ENCODE measurements at regions not wholly inside any gene's neighbourhood (a gene's known extent, or its start where the extent isn't known, plus 50 kb on each side); places are given as distances from the start of the nearest gene placed in this dataset.
"Not testable (repeated sequence)": the region's sequence is repeated elsewhere in the genome, so short reads cannot be mapped to it uniquely, and the experiment has no call there.

DNA sequence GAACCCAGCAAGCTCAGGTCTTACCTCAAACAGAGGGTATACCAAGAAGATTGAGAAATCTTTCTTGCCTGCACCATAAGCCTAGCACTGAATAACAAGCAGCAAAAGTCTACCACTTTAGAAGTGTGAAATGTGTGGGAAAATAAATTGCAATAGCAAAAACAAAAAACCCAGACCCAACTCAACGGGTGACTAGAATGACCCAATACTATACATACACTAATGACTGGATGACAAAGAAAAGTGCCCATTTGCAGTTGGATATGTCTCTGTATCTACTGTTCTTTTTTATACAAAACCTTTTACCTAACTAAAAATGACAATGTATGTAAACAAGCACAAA is 950.6 kb downstream of the TRIB2 start:
- no peak overlapping the region for H3K4me2 ChIP-seq (ENCODE audit: insufficient read depth, low read length)
- H3K79me2 ChIP-seq (ENCODE audit: insufficient read depth, low read length) = no peaks in the 10 kb centered on the region
- H3K9me3 ChIP-seq (ENCODE audit: insufficient read depth, low read length, severe bottlenecking) = no peaks in the 10 kb centered on the region
- DNase-seq (no peak), ATAC-seq (ENCODE audit: insufficient read depth, low read depth) (no peak)
- no peaks in the 10 kb centered on the region for H4K20me1 ChIP-seq (ENCODE audit: insufficient read depth, low read length)
- H3K27me3 ChIP-seq (ENCODE audit: insufficient read depth, low read length, poor library complexity) = no peaks in the 10 kb centered on the region
- no peak overlapping the region for H3K27ac ChIP-seq (ENCODE audit: low read length)
- H2AFZ ChIP-seq (ENCODE audit: low read depth, low read length) = no peak overlapping the region
- no peaks in the 10 kb centered on the region for H3K36me3 ChIP-seq (ENCODE audit: insufficient read depth, low read length)
- no peaks in the 10 kb centered on the region for H3K4me1 ChIP-seq (ENCODE audit: insufficient read depth, low read length)
- no peak for TF ChIP-seq EZH2 (IDR thresholded peaks at IDR 0.05; ENCODE audit: borderline replicate concordance, low read depth, low read length, severe bottlenecking)
- TF ChIP-seq, protein P1, sequence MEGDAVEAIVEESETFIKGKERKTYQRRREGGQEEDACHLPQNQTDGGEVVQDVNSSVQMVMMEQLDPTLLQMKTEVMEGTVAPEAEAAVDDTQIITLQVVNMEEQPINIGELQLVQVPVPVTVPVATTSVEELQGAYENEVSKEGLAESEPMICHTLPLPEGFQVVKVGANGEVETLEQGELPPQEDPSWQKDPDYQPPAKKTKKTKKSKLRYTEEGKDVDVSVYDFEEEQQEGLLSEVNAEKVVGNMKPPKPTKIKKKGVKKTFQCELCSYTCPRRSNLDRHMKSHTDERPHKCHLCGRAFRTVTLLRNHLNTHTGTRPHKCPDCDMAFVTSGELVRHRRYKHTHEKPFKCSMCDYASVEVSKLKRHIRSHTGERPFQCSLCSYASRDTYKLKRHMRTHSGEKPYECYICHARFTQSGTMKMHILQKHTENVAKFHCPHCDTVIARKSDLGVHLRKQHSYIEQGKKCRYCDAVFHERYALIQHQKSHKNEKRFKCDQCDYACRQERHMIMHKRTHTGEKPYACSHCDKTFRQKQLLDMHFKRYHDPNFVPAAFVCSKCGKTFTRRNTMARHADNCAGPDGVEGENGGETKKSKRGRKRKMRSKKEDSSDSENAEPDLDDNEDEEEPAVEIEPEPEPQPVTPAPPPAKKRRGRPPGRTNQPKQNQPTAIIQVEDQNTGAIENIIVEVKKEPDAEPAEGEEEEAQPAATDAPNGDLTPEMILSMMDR (IDR thresholded peaks at IDR 0.05; ENCODE audit: borderline replicate concordance, extremely low read depth, low read length, poor library complexity, severe bottlenecking) = no peak
- no peak overlapping the region for H3K4me3 ChIP-seq (ENCODE audit: low read depth in 1 of 2, low read length in 2 of 2)
- H3K9ac ChIP-seq (ENCODE audit: low read depth, low read length) = no peak overlapping the region

DNA sequence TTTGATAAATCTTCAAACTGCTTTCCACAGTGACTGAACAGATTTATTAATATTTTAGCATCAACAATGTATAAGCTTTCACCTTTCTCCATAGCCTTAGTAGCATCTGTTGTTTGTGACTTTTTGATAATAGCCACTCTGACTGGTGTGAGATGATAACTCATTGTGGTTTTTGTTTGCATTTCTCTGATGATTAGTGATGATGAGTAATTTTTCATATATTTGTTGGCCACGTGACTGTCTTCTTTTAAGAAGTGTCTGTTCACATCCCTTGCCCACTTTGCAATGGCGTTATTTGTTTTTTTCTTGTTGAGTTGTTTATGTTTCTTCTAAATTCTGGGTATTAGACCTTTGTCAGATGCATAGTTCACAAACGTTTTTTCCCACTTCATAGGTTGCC is 952.9 kb downstream of the TRIB2 start:
- no peak for ATAC-seq (ENCODE audit: insufficient read depth, low read depth)
- no peak for DNase-seq
- Histone ChIP-seq H3K4me3 (ENCODE audit: low read depth in 1 of 2, low read length in 2 of 2) (no peak overlapping the region), H2AFZ (ENCODE audit: low read depth, low read length) (no peak overlapping the region), H3K9me3 (ENCODE audit: insufficient read depth, low read length, severe bottlenecking) (no peaks in the 10 kb centered on the region), H3K27me3 (ENCODE audit: insufficient read depth, low read length, poor library complexity) (no peaks in the 10 kb centered on the region), H3K36me3 (ENCODE audit: insufficient read depth, low read length) (no peaks in the 10 kb centered on the region), H3K4me2 (ENCODE audit: insufficient read depth, low read length) (no peak overlapping the region), H3K4me1 (ENCODE audit: insufficient read depth, low read length) (no peaks in the 10 kb centered on the region), H3K79me2 (ENCODE audit: insufficient read depth, low read length) (no peaks in the 10 kb centered on the region), H3K27ac (ENCODE audit: low read length) (no peak overlapping the region), H3K9ac (ENCODE audit: low read depth, low read length) (no peak overlapping the region), H4K20me1 (ENCODE audit: insufficient read depth, low read length) (no peaks in the 10 kb centered on the region)
- TF ChIP-seq EZH2 (IDR thresholded peaks at IDR 0.05; ENCODE audit: borderline replicate concordance, low read depth, low read length, severe bottlenecking) = no peak
- TF ChIP-seq, protein P1 (IDR thresholded peaks at IDR 0.05; ENCODE audit: borderline replicate concordance, extremely low read depth, low read length, poor library complexity, severe bottlenecking) = no peak

DNA sequence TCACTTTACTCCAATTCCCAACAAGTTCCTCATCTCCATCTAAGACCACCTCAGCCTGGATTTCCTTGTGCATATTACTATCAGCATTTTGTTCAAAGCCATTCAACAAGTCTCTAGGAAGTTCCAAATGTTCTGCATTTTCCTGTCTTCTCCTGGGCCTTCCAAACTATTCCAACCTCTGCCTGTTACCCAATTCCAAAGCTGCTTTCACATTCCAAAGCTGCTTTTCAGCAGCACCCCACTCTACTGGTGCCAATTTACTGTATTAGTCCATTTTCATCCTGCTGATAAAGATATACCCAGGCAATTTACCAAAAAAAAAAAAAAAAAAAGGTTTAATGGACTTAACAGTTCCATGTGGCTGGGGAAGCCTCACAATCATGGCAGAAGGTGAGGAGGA is 957.1 kb downstream of the TRIB2 start:
- H3K9me3 ChIP-seq (ENCODE audit: insufficient read depth, low read length, severe bottlenecking); H3K27me3 ChIP-seq (ENCODE audit: insufficient read depth, low read length, poor library complexity); DNase-seq; H4K20me1 ChIP-seq (ENCODE audit: insufficient read depth, low read length); H2AFZ ChIP-seq (ENCODE audit: low read depth, low read length); H3K27ac ChIP-seq (ENCODE audit: low read length); H3K4me2 ChIP-seq (ENCODE audit: insufficient read depth, low read length); H3K9ac ChIP-seq (ENCODE audit: low read depth, low read length); H3K79me2 ChIP-seq (ENCODE audit: insufficient read depth, low read length); H3K4me3 ChIP-seq (ENCODE audit: low read depth in 1 of 2, low read length in 2 of 2); ATAC-seq (ENCODE audit: insufficient read depth, low read depth); H3K4me1 ChIP-seq (ENCODE audit: insufficient read depth, low read length); H3K36me3 ChIP-seq (ENCODE audit: insufficient read depth, low read length): not testable (repeated sequence)

DNA sequence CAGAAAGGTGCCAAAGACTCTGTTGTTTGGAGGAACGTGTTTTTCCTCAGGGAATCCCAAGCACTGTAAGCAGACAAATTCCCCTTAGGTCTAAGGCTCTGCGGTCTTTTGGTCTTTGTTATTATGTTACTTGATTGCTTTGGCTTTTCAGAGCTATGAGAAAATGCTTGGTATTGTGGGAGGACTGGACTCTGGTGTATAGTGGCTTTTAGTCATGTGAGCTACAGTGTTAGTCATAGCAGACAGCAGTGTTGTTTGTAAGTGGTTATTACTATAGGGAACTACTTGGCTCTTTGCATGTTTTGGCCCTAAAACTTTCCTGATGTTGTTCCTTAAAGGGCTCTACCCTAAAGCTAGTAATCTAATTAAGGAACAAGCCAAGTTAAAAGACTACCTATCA is 956.2 kb upstream of the LRATD1 start:
- Histone ChIP-seq H3K79me2 (ENCODE audit: insufficient read depth, low read length) (no peaks in the 10 kb centered on the region), H3K9ac (ENCODE audit: low read depth, low read length) (no peak overlapping the region), H4K20me1 (ENCODE audit: insufficient read depth, low read length) (no peaks in the 10 kb centered on the region), H3K27ac (ENCODE audit: low read length) (no peak overlapping the region), H3K4me1 (ENCODE audit: insufficient read depth, low read length) (no peaks in the 10 kb centered on the region), H3K4me3 (ENCODE audit: low read depth in 1 of 2, low read length in 2 of 2) (no peak overlapping the region), H3K36me3 (ENCODE audit: insufficient read depth, low read length) (no peaks in the 10 kb centered on the region), H3K4me2 (ENCODE audit: insufficient read depth, low read length) (no peak overlapping the region), H3K27me3 (ENCODE audit: insufficient read depth, low read length, poor library complexity) (no peaks in the 10 kb centered on the region), H2AFZ (ENCODE audit: low read depth, low read length) (no peak overlapping the region), H3K9me3 (ENCODE audit: insufficient read depth, low read length, severe bottlenecking) (peaks cover 2% of the 10 kb centered on the region)
- DNase-seq (no peak), ATAC-seq (ENCODE audit: insufficient read depth, low read depth) (no peak)
- TF ChIP-seq EZH2 (IDR thresholded peaks at IDR 0.05; ENCODE audit: borderline replicate concordance, low read depth, low read length, severe bottlenecking) = no peak
- TF ChIP-seq, protein P1 (IDR thresholded peaks at IDR 0.05; ENCODE audit: borderline replicate concordance, extremely low read depth, low read length, poor library complexity, severe bottlenecking) = no peak
